ENCODE measurements at regions not wholly inside any gene's neighbourhood (a gene's known extent, or its start where the extent isn't known, plus 50 kb on each side); places are given as distances from the start of the nearest gene placed in this dataset.

DNA sequence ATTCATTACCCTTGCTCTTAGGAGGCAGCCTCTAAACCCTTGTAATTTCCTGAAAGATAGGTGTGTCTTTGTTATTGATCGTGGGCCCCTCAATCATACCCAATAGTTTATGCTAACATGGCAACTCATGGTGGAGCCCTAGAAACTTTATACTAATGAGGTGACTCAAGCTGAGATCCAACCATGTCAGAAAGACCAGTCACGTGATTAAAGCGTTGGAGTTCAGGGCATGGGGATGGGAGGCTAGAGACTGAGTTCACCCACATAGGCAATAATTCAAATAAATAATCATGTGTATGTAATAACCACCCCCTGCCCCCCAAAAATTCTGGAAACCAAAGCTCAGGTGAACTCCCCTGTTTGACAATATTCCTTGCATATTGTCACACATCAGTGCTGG is 99.5 kb upstream of the TUSC7 start:
- Histone ChIP-seq H3K9ac (replicated peaks in 1 of 4; ENCODE audit: extremely low read depth in 1 of 4, low read depth in 3 of 4, low read length in 3 of 4) (no peak overlapping the region), H4K5ac (ENCODE audit: insufficient read length, low read depth, low read length) (no peak overlapping the region), H3K79me1 (ENCODE audit: low read depth, low read length) (no peaks in the 10 kb centered on the region), H3K79me2 (ENCODE audit: control insufficient read depth in 1 of 2, insufficient read depth in 2 of 2, low read length in 2 of 2) (no peaks in the 10 kb centered on the region), H3K18ac (ENCODE audit: extremely low read depth, low read length) (no peak overlapping the region), H2BK15ac (ENCODE audit: low read length) (no peak overlapping the region), H3K56ac (replicated peaks; ENCODE audit: insufficient read length, low read depth, low read length) (no peak overlapping the region), H2AFZ (ENCODE audit: low read length) (no peak overlapping the region), H4K8ac (ENCODE audit: extremely low read depth, insufficient read depth, low read length) (no peak overlapping the region), H3K27me3 (replicated peaks in 1 of 4; ENCODE audit: control insufficient read depth in 3 of 4, extremely low read depth in 1 of 4, insufficient read depth in 3 of 4, low read length in 3 of 4) (no peaks in the 10 kb centered on the region), H3K23ac (ENCODE audit: insufficient read length) (no peak overlapping the region), H2BK5ac (ENCODE audit: low read depth, low read length) (no peak overlapping the region), H3K4me1 (replicated peaks in 1 of 4; ENCODE audit: control insufficient read depth in 3 of 4, insufficient read depth in 4 of 4, low read length in 3 of 4) (no peaks in the 10 kb centered on the region), H3K4me3 (ENCODE audit: extremely low read depth in 1 of 4, insufficient read depth in 2 of 4, low read depth in 3 of 4, low read length in 4 of 4) (no peak overlapping the region), H4K91ac (replicated peaks; ENCODE audit: insufficient read length, low read length) (no peak overlapping the region), H3K23me2 (ENCODE audit: low read depth, low read length) (no peaks in the 10 kb centered on the region), H2BK20ac (ENCODE audit: low read length) (no peak overlapping the region), H2BK120ac (replicated peaks; ENCODE audit: low read depth, low read length) (no peak overlapping the region), H2BK12ac (ENCODE audit: low read depth, low read length) (no peak overlapping the region), H2AK5ac (ENCODE audit: low read depth, low read length) (no peak overlapping the region), H3K4ac (replicated peaks; ENCODE audit: insufficient read length, low read depth, low read length) (no peak overlapping the region), H3K4me2 (ENCODE audit: insufficient read depth in 1 of 2, low read depth in 2 of 2, low read length in 2 of 2) (no peak overlapping the region), H4K20me1 (replicated peaks in 1 of 2; ENCODE audit: control insufficient read depth in 1 of 2, insufficient read depth in 2 of 2, low read length in 2 of 2) (no peaks in the 10 kb centered on the region), H3K36me3 (ENCODE audit: control insufficient read depth in 2 of 4, insufficient read depth in 4 of 4, low read length in 3 of 4) (no peaks in the 10 kb centered on the region), H3K9me3 (ENCODE audit: insufficient read depth in 2 of 2, low read depth in 1 of 2, low read length in 1 of 2) (0 out of 4 replicates have a peak, but pooled peaks cover 0 to 4% of the 10 kb centered on the region in 2 experiments), H3K27ac (ENCODE audit: low read depth, low read length) (no peak overlapping the region), H3K14ac (ENCODE audit: insufficient read length) (no peak overlapping the region)
- CTCF ChIA-PET (ENCODE audit: partially characterized antibody) = no interaction called here
- POLR2A ChIA-PET (ENCODE audit: partially characterized antibody) = no interaction called here
- 84% methylated on average over 3 of the region's 3 CpGs; no CpG with 5 or more reads in 1 of the 2 experiments for WGBS, 2 experiments (ENCODE audit: extremely low coverage in 1 of 2, insufficient coverage in 1 of 2, insufficient read length in 1 of 2, insufficient replicate concordance in 2 of 2, low coverage in 1 of 2, low lambda C conversion rate in 2 of 2, missing lambda C conversion rate in 1 of 2)
- FAIRE-seq = no peak
- DNase-seq (ENCODE audit: low read depth in 1 of 2, low spot score in 2 of 2) = no peak
- TF ChIP-seq RXRA (IDR thresholded peaks at IDR 0.05; ENCODE audit: insufficient read depth, low read depth, low read length) = no peak
- no peak for TF ChIP-seq SUZ12 (IDR thresholded peaks at IDR 0.05; ENCODE audit: low read length)
- no peak for TF ChIP-seq RFX5 (IDR thresholded peaks at IDR 0.05; ENCODE audit: borderline replicate concordance, low read depth, low read length)
- no peak for TF ChIP-seq SP1 (IDR thresholded peaks at IDR 0.05; ENCODE audit: low read depth, low read length)
- TF ChIP-seq EZH2 (IDR thresholded peaks at IDR 0.05; ENCODE audit: low read depth, low read length, severe bottlenecking) = no peak
- no peak for TF ChIP-seq MAFK (IDR thresholded peaks at IDR 0.05; ENCODE audit: low read depth, low read length)
- TF ChIP-seq CTBP2 (IDR thresholded peaks at IDR 0.05; ENCODE audit: borderline replicate concordance, insufficient read depth, insufficient read length, low read length) = no peak
- TF ChIP-seq BCL11A (IDR thresholded peaks at IDR 0.05; ENCODE audit: low read depth in 2 of 2, low read length in 2 of 2) = no peak
- TF ChIP-seq POU5F1 (IDR thresholded peaks at IDR 0.05; ENCODE audit: low read depth, low read length) = no peak
- TF ChIP-seq, protein P1, sequence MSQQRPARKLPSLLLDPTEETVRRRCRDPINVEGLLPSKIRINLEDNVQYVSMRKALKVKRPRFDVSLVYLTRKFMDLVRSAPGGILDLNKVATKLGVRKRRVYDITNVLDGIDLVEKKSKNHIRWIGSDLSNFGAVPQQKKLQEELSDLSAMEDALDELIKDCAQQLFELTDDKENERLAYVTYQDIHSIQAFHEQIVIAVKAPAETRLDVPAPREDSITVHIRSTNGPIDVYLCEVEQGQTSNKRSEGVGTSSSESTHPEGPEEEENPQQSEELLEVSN (IDR thresholded peaks at IDR 0.05) = no peak
- TF ChIP-seq POLR2A (IDR thresholded peaks at IDR 0.05; ENCODE audit: control extremely low read depth in 1 of 2, low read depth in 2 of 2, low read length in 2 of 2) = no peak
- no peak for TF ChIP-seq POLR2AphosphoS5 (IDR thresholded peaks at IDR 0.05; ENCODE audit: low read depth, low read length)
- no peak for TF ChIP-seq RAD21 (IDR thresholded peaks at IDR 0.05 in 1 of 2, conservative IDR thresholded peaks at IDR 0.05 in 1 of 2; ENCODE audit: low read depth in 2 of 2, low read length in 2 of 2)
- no peak for TF ChIP-seq PHF8 (conservative IDR thresholded peaks at IDR 0.05; ENCODE audit: low read depth, low read length)
- TF ChIP-seq TBP (IDR thresholded peaks at IDR 0.05; ENCODE audit: low read depth, low read length) = no peak

All from H1 (cell line).